ENCODE measurements at regions not wholly inside any gene's neighbourhood (a gene's known extent, or its start where the extent isn't known, plus 50 kb on each side); places are given as distances from the start of the nearest gene placed in this dataset.

DNA sequence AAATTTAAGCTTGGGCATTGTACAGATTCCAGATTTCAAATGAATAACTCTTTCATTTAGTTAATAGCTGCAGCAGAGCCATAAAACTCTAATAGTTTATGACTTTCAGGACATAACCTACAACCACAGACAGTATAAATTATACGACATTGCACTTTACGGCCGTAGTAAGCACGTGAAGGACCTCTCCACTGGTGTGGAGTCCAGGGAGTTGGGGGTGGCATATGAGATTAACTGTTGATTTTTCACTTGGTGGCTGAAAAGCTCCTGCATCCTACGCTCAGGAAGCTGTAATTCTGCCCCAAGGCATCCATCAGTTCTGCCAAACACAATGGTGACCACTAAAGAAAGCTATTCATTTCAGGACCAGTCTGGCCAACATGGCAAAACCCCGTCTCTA is 376.2 kb downstream of the SOX11 start (continued):
- TF ChIP-seq SP1 (IDR thresholded peaks at IDR 0.05; ENCODE audit: low read depth, low read length), result no peak
- TF ChIP-seq FOSL1 (IDR thresholded peaks at IDR 0.05; ENCODE audit: insufficient read depth, low read depth, low read length), result no peak
- no peak for TF ChIP-seq CTBP2 (IDR thresholded peaks at IDR 0.05; ENCODE audit: borderline replicate concordance, insufficient read depth, insufficient read length, low read length)
- no peak for TF ChIP-seq SP2 (IDR thresholded peaks at IDR 0.05; ENCODE audit: low read length)
- no peak for TF ChIP-seq RNF2 (IDR thresholded peaks at IDR 0.05; ENCODE audit: borderline replicate concordance, low read depth, low read length, missing control alignments, poor library complexity, severe bottlenecking)
- no peak for TF ChIP-seq CHD1 (IDR thresholded peaks at IDR 0.05; ENCODE audit: low read depth, low read length)
- TF ChIP-seq SIN3A (conservative IDR thresholded peaks at IDR 0.05 in 1 of 2, IDR thresholded peaks at IDR 0.05 in 1 of 2; ENCODE audit: low read depth in 1 of 2, low read length in 2 of 2), result no peak
- no peak for TF ChIP-seq KDM1A (IDR thresholded peaks at IDR 0.05; ENCODE audit: borderline replicate concordance, low read length)
- TF ChIP-seq, protein P1, sequence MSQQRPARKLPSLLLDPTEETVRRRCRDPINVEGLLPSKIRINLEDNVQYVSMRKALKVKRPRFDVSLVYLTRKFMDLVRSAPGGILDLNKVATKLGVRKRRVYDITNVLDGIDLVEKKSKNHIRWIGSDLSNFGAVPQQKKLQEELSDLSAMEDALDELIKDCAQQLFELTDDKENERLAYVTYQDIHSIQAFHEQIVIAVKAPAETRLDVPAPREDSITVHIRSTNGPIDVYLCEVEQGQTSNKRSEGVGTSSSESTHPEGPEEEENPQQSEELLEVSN (IDR thresholded peaks at IDR 0.05), result no peak
- TF ChIP-seq, protein P2, sequence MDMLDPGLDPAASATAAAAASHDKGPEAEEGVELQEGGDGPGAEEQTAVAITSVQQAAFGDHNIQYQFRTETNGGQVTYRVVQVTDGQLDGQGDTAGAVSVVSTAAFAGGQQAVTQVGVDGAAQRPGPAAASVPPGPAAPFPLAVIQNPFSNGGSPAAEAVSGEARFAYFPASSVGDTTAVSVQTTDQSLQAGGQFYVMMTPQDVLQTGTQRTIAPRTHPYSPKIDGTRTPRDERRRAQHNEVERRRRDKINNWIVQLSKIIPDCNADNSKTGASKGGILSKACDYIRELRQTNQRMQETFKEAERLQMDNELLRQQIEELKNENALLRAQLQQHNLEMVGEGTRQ (IDR thresholded peaks at IDR 0.05; ENCODE audit: low read length), result no peak
- TF ChIP-seq RXRA (IDR thresholded peaks at IDR 0.05; ENCODE audit: insufficient read depth, low read depth, low read length), result no peak
- no peak for TF ChIP-seq CREB1 (IDR thresholded peaks at IDR 0.05)
- no peak for TF ChIP-seq GTF2F1 (IDR thresholded peaks at IDR 0.05; ENCODE audit: borderline replicate concordance, low read depth, low read length)

All from H1 (cell line).